GM12872 (cell line): ENCODE measurements at regions not wholly inside any gene's neighbourhood (a gene's known extent, or its start where the extent isn't known, plus 50 kb on each side); places are given as distances from the start of the nearest gene placed in this dataset.

Experiments
- CTCF ChIP-seq: IDR thresholded peaks from 3 replicates; pipeline ENCODE4 v1.5.1; 2011; ENCODE audit warnings: low read depth, mild to moderate bottlenecking, low read length, moderate library complexity; ENCODE audit not compliant: insufficient read depth

GRCh38 chr6:4559281-4559875, 216.8 kb upstream of the CDYL start:
- TF ChIP-seq CTCF: no peak

- no peak for TF ChIP-seq CTCF
These were observed 221.6 kb upstream of the CDYL start for GRCh38 chr6:4554645-4555044.

DNA sequence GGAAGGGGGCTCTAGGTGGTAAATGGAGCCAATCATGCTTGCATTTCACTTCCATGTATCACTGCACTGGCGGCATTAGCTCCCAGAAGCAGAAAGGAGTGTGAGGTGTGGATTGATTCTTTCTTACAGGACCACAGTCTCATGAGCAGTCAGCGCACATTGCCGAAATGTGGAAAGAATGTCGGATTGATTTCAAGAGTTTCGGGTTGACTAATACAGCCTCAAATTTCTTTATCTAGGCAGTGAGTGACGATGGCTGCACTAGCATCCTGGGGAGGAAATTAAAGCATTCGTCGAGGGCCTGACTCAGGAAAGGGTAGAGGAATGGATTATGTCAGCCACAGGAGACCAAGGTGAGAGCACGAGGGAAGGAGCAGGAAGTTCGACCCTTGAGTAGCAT, 222.8 kb upstream of the CDYL start:
- no peak for TF ChIP-seq CTCF

GRCh38 chr6:4550227-4550597, 226.0 kb upstream of the CDYL start:
- TF ChIP-seq CTCF: no peak

DNA sequence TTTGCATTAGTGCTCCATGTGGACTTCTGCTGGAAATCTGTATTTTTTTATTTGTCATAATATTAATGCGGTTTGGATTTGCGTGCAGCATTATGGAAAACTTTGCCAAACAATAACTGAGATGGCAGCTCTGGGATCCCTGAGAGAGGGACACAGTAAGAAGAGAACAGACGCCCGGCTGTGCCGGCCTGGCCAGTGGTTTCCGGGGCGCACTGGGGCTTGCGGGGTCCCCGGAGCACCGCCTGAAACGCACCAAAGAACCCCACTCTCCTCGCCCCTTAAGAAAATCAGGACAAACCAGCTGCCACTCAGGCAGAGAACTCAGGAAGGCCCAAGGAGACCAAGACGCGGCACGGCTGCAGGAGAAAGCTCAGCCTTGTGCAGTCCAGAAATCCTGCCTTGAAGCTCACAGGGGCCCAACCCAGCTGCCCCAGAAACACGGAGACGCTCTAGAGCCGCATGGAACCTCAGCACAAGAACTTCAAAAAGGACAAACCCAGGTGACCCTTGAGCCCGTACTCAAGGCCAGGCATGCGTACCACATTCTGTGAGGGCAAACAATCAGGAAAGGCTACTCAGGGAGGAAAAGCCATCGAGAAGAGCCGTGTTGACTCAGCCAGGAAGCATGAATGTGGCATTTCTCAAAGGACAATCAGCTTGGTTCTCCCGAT, 226.5 kb upstream of the CDYL start:
- no peak for TF ChIP-seq CTCF

DNA sequence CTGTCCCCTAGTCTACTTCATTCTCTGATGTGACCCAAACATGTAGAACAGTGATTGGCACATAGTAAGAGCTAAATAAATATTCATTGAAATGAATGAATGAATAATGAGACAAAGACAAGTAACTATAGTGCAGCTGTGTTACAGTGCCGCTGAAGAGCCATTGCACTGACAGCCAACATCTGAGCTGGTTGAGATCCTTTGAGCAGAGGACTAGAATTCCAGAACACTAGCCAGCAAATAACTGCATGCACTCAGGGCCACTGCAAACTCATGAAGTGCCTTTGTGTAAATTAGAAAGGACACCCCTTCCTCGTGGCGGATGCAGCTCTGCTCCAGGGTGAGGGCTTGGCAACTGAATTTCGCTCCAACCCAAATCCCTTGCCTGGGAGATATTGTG, 230.3 kb upstream of the CDYL start:
- no peak for TF ChIP-seq CTCF

DNA sequence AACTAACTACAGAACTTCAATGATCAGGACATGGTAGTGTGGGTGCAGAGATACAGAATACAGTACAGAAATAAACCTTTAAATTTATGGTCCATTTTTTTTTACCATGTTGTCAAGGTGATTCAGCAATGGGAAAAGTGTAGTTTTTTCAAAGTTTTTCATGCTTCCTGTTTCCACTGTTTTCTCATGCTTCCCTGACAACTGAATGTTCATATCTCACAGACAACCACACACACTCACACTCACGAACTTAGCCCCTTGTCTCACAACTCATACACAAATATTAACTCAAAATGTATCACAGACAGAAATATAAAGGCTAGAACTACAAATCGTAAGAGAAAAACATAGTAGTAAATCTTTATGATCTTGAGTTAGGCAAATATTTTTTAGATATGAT, 232.6 kb upstream of the CDYL start:
- TF ChIP-seq CTCF: no peak

DNA sequence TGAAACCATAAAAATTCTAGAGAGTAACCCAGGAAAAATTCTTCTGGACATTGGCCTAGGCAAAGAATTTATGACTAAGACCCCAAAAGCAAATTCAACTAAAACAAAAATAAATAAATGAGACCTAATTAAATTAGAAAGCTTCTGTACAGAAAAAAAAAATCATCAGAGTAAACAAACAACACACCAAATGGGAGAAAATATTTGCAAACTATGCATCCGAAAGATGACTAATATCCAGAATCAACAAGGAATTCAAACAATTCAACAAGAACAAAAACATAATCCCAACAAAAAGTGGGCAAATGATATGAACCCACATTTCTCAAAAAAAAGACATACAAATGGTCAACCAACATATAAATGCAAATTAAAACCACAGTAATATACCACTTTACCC, 242.6 kb upstream of the CDYL start:
- TF ChIP-seq CTCF: no peak
